Mammary epithelial cell (primary cell): ENCODE measurements at regions not wholly inside any gene's neighbourhood (a gene's known extent, or its start where the extent isn't known, plus 50 kb on each side); places are given as distances from the start of the nearest gene placed in this dataset.

Source experiments
- EZH2 ChIP-seq: IDR thresholded peaks from 2 replicates; pipeline ENCODE4 v1.6.1; 2012; ENCODE audit warnings: low read length, inconsistent platforms, borderline replicate concordance
- TF ChIP-seq, protein P1 (sequence below), 2 donors: IDR thresholded peaks in 1 of 2; conservative IDR thresholded peaks in 1 of 2; 2 replicates each; pipeline ENCODE4 v1.5.1; 2011 to 2012; ENCODE audit warnings: inconsistent platforms in 2 of 2, low read length in 2 of 2, mild to moderate bottlenecking in 2 of 2, control low read depth in 1 of 2, low read depth in 1 of 2; ENCODE audit not compliant: insufficient read depth in 1 of 2; ENCODE audit errors: extremely low read depth in 1 of 2

DNA sequence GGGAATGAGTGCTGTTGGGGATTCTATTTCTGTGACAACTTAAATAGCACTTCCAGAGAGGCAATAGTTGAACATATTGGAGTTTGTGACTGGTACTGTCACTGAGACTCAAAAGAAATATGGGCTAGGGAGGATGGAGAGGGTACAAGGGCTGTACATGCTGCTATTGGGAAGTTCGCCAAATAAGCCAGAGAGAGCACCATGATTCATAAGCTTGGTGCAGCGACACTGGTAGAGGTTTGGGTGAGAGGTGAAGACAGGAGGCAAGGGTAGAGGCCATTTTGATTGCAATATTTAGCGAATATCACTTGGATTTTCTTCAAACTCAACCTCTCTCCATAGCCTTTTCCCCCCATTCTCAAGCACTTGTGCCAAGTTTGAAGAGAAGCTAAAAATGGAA, 214.3 kb downstream of the OGFRL1 start:
- TF ChIP-seq, protein P1, sequence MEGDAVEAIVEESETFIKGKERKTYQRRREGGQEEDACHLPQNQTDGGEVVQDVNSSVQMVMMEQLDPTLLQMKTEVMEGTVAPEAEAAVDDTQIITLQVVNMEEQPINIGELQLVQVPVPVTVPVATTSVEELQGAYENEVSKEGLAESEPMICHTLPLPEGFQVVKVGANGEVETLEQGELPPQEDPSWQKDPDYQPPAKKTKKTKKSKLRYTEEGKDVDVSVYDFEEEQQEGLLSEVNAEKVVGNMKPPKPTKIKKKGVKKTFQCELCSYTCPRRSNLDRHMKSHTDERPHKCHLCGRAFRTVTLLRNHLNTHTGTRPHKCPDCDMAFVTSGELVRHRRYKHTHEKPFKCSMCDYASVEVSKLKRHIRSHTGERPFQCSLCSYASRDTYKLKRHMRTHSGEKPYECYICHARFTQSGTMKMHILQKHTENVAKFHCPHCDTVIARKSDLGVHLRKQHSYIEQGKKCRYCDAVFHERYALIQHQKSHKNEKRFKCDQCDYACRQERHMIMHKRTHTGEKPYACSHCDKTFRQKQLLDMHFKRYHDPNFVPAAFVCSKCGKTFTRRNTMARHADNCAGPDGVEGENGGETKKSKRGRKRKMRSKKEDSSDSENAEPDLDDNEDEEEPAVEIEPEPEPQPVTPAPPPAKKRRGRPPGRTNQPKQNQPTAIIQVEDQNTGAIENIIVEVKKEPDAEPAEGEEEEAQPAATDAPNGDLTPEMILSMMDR (conservative IDR thresholded peaks at IDR 0.05 in 1 of 2, IDR thresholded peaks at IDR 0.05 in 1 of 2; ENCODE audit: extremely low read depth in 1 of 2, insufficient read depth in 1 of 2, low read depth in 1 of 2, low read length in 2 of 2), result no peak
- TF ChIP-seq EZH2, result no peak
